Astrocyte (in vitro differentiated cells and primary cell): ENCODE measurements at regions not wholly inside any gene's neighbourhood (a gene's known extent, or its start where the extent isn't known, plus 50 kb on each side); places are given as distances from the start of the nearest gene placed in this dataset.

Experiments
- DNase-seq: peaks from one replicate; pipeline ENCODE4 v3.0.0-alpha.2; 2010; ENCODE audit warnings: low read depth
- FAIRE-seq: peaks from 2 replicates; lab custom pipeline; 2011; peaks lifted over from hg19 to GRCh38; lab: Jason Lieb, UNC
- H2AFZ ChIP-seq: 2 replicates; pipeline ENCODE4 v1.6.0; 2012; ENCODE audit warnings: low read depth, low read length, inconsistent platforms
- H3K27ac ChIP-seq: 2 replicates; pipeline ENCODE4 v1.5.1; 2011; ENCODE audit warnings: low read depth, low read length, inconsistent platforms
- H3K27me3 ChIP-seq: 2 replicates; pipeline ENCODE4 v1.6.0; 2011; ENCODE audit warnings: low read length, inconsistent platforms; ENCODE audit not compliant: insufficient read depth
- H3K36me3 ChIP-seq: 2 replicates; pipeline ENCODE4 v1.5.1; 2011; ENCODE audit warnings: low read length, inconsistent platforms; ENCODE audit not compliant: insufficient read depth
- H3K4me1 ChIP-seq: 2 replicates; pipeline ENCODE4 v1.5.1; 2011; ENCODE audit warnings: low read length, inconsistent platforms; ENCODE audit not compliant: insufficient read depth
- H3K4me2 ChIP-seq: 2 replicates; pipeline ENCODE4 v1.6.0; 2012; ENCODE audit warnings: low read length, inconsistent platforms
- H3K4me3 ChIP-seq: 2 replicates; pipeline ENCODE4 v1.5.1; 2011; ENCODE audit warnings: low read depth, mild to moderate bottlenecking, low read length, inconsistent platforms; ENCODE audit not compliant: insufficient read depth
- H3K79me2 ChIP-seq: 2 replicates; pipeline ENCODE4 v1.6.0; 2012; ENCODE audit warnings: mild to moderate bottlenecking, low read length, inconsistent platforms; ENCODE audit not compliant: insufficient read depth
- H3K9ac ChIP-seq: 2 replicates; pipeline ENCODE4 v1.6.0; 2012; ENCODE audit warnings: mild to moderate bottlenecking, low read length, inconsistent platforms
- H3K9me3 ChIP-seq: 2 replicates; pipeline ENCODE4 v1.5.1; 2012; ENCODE audit warnings: low read depth, mild to moderate bottlenecking, low read length, inconsistent platforms; ENCODE audit not compliant: insufficient read depth
- H4K20me1 ChIP-seq: 2 replicates; pipeline ENCODE4 v1.6.0; 2012; ENCODE audit warnings: low read length, inconsistent platforms; ENCODE audit not compliant: insufficient read depth
- H3K27ac Mint-ChIP-seq: one replicate; pipeline ENCODE4 v1.8.0; 2021; ENCODE audit warnings: mild to moderate bottlenecking, mixed read lengths; ENCODE audit not compliant: unreplicated experiment
- H3K27me3 Mint-ChIP-seq: one replicate; pipeline ENCODE4 v1.8.0; 2021; ENCODE audit warnings: low read depth, mixed read lengths; ENCODE audit not compliant: unreplicated experiment
- H3K36me3 Mint-ChIP-seq: one replicate; pipeline ENCODE4 v1.8.0; 2021; ENCODE audit warnings: low read depth, mixed read lengths; ENCODE audit not compliant: unreplicated experiment
- H3K4me1 Mint-ChIP-seq: one replicate; pipeline ENCODE4 v1.8.0; 2021; ENCODE audit warnings: low read depth, mixed read lengths; ENCODE audit not compliant: unreplicated experiment
- H3K4me3 Mint-ChIP-seq: one replicate; pipeline ENCODE4 v1.8.0; 2021; ENCODE audit warnings: mild to moderate bottlenecking, moderate library complexity, mixed read lengths; ENCODE audit not compliant: unreplicated experiment
- H3K9me3 Mint-ChIP-seq: one replicate; pipeline ENCODE4 v1.8.0; 2021; ENCODE audit warnings: mild to moderate bottlenecking, mixed read lengths; ENCODE audit not compliant: unreplicated experiment
- CTCF ChIP-seq: IDR thresholded peaks from 2 replicates; pipeline ENCODE4 v1.5.1; 2011; ENCODE audit warnings: low read depth, mild to moderate bottlenecking, inconsistent platforms, low read length, moderate library complexity; ENCODE audit not compliant: insufficient read depth
- EZH2 ChIP-seq: IDR thresholded peaks from 2 replicates; pipeline ENCODE4 v1.6.1; 2012; ENCODE audit warnings: mild to moderate bottlenecking, low read length, inconsistent platforms; ENCODE audit not compliant: insufficient read depth

DNA sequence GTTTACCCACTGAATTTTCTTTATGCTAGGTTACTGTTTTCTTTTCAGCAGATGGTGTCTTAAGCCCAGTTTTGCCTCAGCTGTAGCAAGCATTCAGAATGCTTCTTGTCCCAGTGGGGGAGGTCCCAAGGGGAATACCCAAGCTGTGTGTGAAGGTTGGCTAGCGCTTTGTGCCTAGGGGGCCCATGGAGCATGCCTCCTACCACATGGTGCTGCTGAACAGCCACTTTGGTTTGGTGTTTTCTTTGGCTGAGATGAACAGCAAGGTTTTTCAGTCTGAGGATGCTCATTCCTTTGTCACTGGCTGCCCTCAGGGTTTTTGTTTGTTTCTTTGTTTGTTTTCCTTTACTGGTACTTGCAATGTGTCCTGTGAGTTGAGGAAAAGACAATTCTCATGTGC lies 99.0 kb downstream of the PCDH20 start:
- no peak overlapping the region for H3K27ac ChIP-seq
- H3K27me3 ChIP-seq, result no peaks in the 10 kb centered on the region
- no peak for FAIRE-seq
- H3K4me3 Mint-ChIP-seq, result no peak overlapping the region
- peaks cover 2% of the 10 kb centered on the region for H3K9me3 Mint-ChIP-seq
- H3K4me1 Mint-ChIP-seq, result no peaks in the 10 kb centered on the region
- no peaks in the 10 kb centered on the region for H3K27me3 Mint-ChIP-seq
- H3K36me3 ChIP-seq, result no peaks in the 10 kb centered on the region
- H3K79me2 ChIP-seq, result no peaks in the 10 kb centered on the region
- H3K9ac ChIP-seq, result no peak overlapping the region
- DNase-seq, result no peak
- no peaks in the 10 kb centered on the region for H4K20me1 ChIP-seq
- H2AFZ ChIP-seq, result no peak overlapping the region
- no peak overlapping the region for H3K4me2 ChIP-seq
- H3K9me3 ChIP-seq, result no peaks in the 10 kb centered on the region
- H3K36me3 Mint-ChIP-seq, result no peaks in the 10 kb centered on the region
- no peak overlapping the region for H3K4me3 ChIP-seq
- no peak overlapping the region for H3K27ac Mint-ChIP-seq
- no peaks in the 10 kb centered on the region for H3K4me1 ChIP-seq
- TF ChIP-seq EZH2, result no peak
- TF ChIP-seq CTCF, result no peak

- Histone ChIP-seq H2AFZ (no peak overlapping the region), H3K9ac (no peak overlapping the region), H3K4me1 (no peaks in the 10 kb centered on the region), H3K9me3 (no peaks in the 10 kb centered on the region), H3K4me2 (no peak overlapping the region), H3K36me3 (no peaks in the 10 kb centered on the region), H3K79me2 (no peaks in the 10 kb centered on the region), H3K27me3 (no peaks in the 10 kb centered on the region), H4K20me1 (no peaks in the 10 kb centered on the region), H3K27ac (no peak overlapping the region), H3K4me3 (no peak overlapping the region)
- no peak overlapping the region for H3K27ac Mint-ChIP-seq
- peaks cover 6% of the 10 kb centered on the region for H3K9me3 Mint-ChIP-seq
- no peak overlapping the region for H3K4me3 Mint-ChIP-seq
- FAIRE-seq (no peak), DNase-seq (no peak)
- no peaks in the 10 kb centered on the region for H3K36me3 Mint-ChIP-seq
- no peaks in the 10 kb centered on the region for H3K4me1 Mint-ChIP-seq
- H3K27me3 Mint-ChIP-seq, result no peaks in the 10 kb centered on the region
- TF ChIP-seq CTCF, result no peak
- no peak for TF ChIP-seq EZH2
Measured at GRCh38 chr13:61294467-61295191, 121.0 kb downstream of the PCDH20 start.

GRCh38 chr13:61286148-61286745 lies 129.4 kb downstream of the PCDH20 start:
- Histone ChIP-seq H2AFZ (no peak overlapping the region), H3K9me3 (no peaks in the 10 kb centered on the region), H3K27ac (no peak overlapping the region), H3K4me2 (no peak overlapping the region), H3K27me3 (no peaks in the 10 kb centered on the region), H3K36me3 (no peaks in the 10 kb centered on the region), H3K4me1 (no peaks in the 10 kb centered on the region), H3K9ac (no peak overlapping the region), H4K20me1 (no peaks in the 10 kb centered on the region), H3K79me2 (no peaks in the 10 kb centered on the region), H3K4me3 (no peak overlapping the region)
- FAIRE-seq (no peak), DNase-seq (no peak)
- Mint-ChIP-seq H3K4me1 (no peaks in the 10 kb centered on the region), H3K27ac (no peak overlapping the region), H3K9me3 (no peaks in the 10 kb centered on the region), H3K4me3 (no peak overlapping the region), H3K27me3 (no peaks in the 10 kb centered on the region), H3K36me3 (no peaks in the 10 kb centered on the region)
- TF ChIP-seq CTCF (no peak), EZH2 (no peak)
